CD4-positive, alpha-beta memory T cell (primary cell): ENCODE measurements at regions not wholly inside any gene's neighbourhood (a gene's known extent, or its start where the extent isn't known, plus 50 kb on each side); places are given as distances from the start of the nearest gene placed in this dataset.

Experiments
- CTCF ChIA-PET: fragments of 350-600 bp; sonication (Branson Sonifier 250); formaldehyde crosslinking; loops from one replicate; lab custom pipeline; 2021; ENCODE audit warnings: inconsistent platforms; ENCODE audit not compliant: partially characterized antibody; lab: Charles Lee
- POLR2A ChIA-PET: fragments of 350-600 bp; sonication (Branson Sonifier 250); formaldehyde crosslinking; loops from one replicate; lab custom pipeline; 2021; ENCODE audit not compliant: partially characterized antibody; lab: Charles Lee
- DNase-seq, 5 donors: peaks; one replicate each; pipeline versions ENCODE4 v3.0.0 to v3.0.0-alpha.2; 2020 to 2022; ENCODE audit warnings: mixed read lengths in 1 of 5
- H3K27ac ChIP-seq: one replicate; pipeline ENCODE4 v1.7.0; 2013; ENCODE audit warnings: low read depth, low read length
- H3K27me3 ChIP-seq: 2 replicates; pipeline ENCODE4 v1.7.0; 2013; ENCODE audit warnings: mild to moderate bottlenecking, low read length, moderate library complexity; ENCODE audit not compliant: insufficient read depth
- H3K36me3 ChIP-seq: 2 replicates; pipeline ENCODE4 v1.7.0; 2013; ENCODE audit warnings: mild to moderate bottlenecking, low read length, moderate library complexity; ENCODE audit not compliant: insufficient read depth
- H3K4me1 ChIP-seq: 2 replicates; pipeline ENCODE4 v1.7.0; 2013; ENCODE audit warnings: mild to moderate bottlenecking, low read length, moderate library complexity; ENCODE audit not compliant: insufficient read depth
- H3K4me3 ChIP-seq, 2 donors: one replicate each; pipeline ENCODE4 v1.7.0; 2013; ENCODE audit warnings: low read length in 2 of 2, mild to moderate bottlenecking in 1 of 2
- H3K9me3 ChIP-seq, 2 donors: one replicate each; pipeline ENCODE4 v1.7.0; 2013; ENCODE audit warnings: low read length in 2 of 2, control low read depth in 1 of 2; ENCODE audit not compliant: control insufficient read depth in 1 of 2
- H3K27ac Mint-ChIP-seq, 7 donors: one replicate each; pipeline ENCODE4 v1.8.0; 2020 to 2021; ENCODE audit warnings: mixed read lengths in 7 of 7, mild to moderate bottlenecking in 6 of 7, inconsistent platforms in 3 of 7, moderate library complexity in 3 of 7
- H3K27me3 Mint-ChIP-seq, 2 donors: one replicate each; pipeline ENCODE4 v1.8.0; 2020 to 2021; ENCODE audit warnings: mixed read lengths in 2 of 2
- H3K36me3 Mint-ChIP-seq, 2 donors: one replicate each; pipeline ENCODE4 v1.8.0; 2020 to 2021; ENCODE audit warnings: mixed read lengths in 2 of 2, inconsistent platforms in 1 of 2, mild to moderate bottlenecking in 1 of 2
- H3K4me1 Mint-ChIP-seq, 4 donors: one replicate each; pipeline ENCODE4 v1.8.0; 2020 to 2021; ENCODE audit warnings: mixed read lengths in 4 of 4, mild to moderate bottlenecking in 1 of 4
- H3K4me3 Mint-ChIP-seq, 8 donors: one replicate each; pipeline ENCODE4 v1.8.0; 2020 to 2021; ENCODE audit warnings: mixed read lengths in 8 of 8, mild to moderate bottlenecking in 7 of 8, moderate library complexity in 6 of 8, inconsistent platforms in 3 of 8
- H3K9me3 Mint-ChIP-seq, 8 donors: one replicate each; pipeline ENCODE4 v1.8.0; 2020 to 2021; ENCODE audit warnings: mixed read lengths in 8 of 8, mild to moderate bottlenecking in 5 of 8, inconsistent platforms in 3 of 8, moderate library complexity in 1 of 8
- intact Hi-C: fragments of 100-400 bp; cut with micrococcal nuclease; formaldehyde crosslinking; loops from one replicate; pipeline ENCODE4 v1.15.1; 2023

GRCh38 chr5:56330167-56330566, 97.0 kb upstream of the ANKRD55 start:
- H3K36me3 Mint-ChIP-seq: peaks cover 0 to under 1% of the 10 kb centered on the region in 2 donors
- H3K4me1 ChIP-seq: peaks cover 59% of the 10 kb centered on the region
- no peak for DNase-seq
- H3K27me3 ChIP-seq: no peaks in the 10 kb centered on the region
- POLR2A ChIA-PET: interaction anchor here (0.6 to 4.3 kb wide), 5 partner anchors 9 to 500 kb away, joined by 4 to 24 read pairs (median 10); partner anchors contain the start of gene MAP3K1
- CTCF ChIA-PET: interaction anchor here (0.8 to 1.8 kb wide), 3 partner anchors 14 to 572 kb away, joined by 3 read pairs; no protein-coding TSS in a partner anchor
- peak overlapping the region; percentile 67 for H3K27ac ChIP-seq
- H3K9me3 ChIP-seq: peaks cover 0 to 4% of the 10 kb centered on the region in 2 donors
- peaks cover 45 to 69% (median 57%) of the 10 kb centered on the region in 4 donors for H3K4me1 Mint-ChIP-seq
- H3K9me3 Mint-ChIP-seq: peaks cover 0 to 9% (median 3%) of the 10 kb centered on the region in 8 donors
- no peaks in the 10 kb centered on the region for H3K27me3 Mint-ChIP-seq
- peak overlapping the region in 5 of 8 donors; percentile 21 to 80 (median 59) for H3K4me3 Mint-ChIP-seq
- no peaks in the 10 kb centered on the region for H3K36me3 ChIP-seq
- no peak overlapping the region for H3K4me3 ChIP-seq
- H3K27ac Mint-ChIP-seq: peak overlapping the region; percentile 58 to 91 (median 76)
- intact Hi-C loops: no loop called here

GRCh38 chr5:56329652-56330051, 96.5 kb upstream of the ANKRD55 start:
- Mint-ChIP-seq H3K36me3 (no peaks in the 10 kb centered on the region), H3K9me3 (peaks cover 0 to 7% (median under 1%) of the 10 kb centered on the region in 8 donors), H3K27me3 (no peaks in the 10 kb centered on the region), H3K27ac (peak overlapping the region; percentile 58 to 91 (median 76)), H3K4me3 (peak overlapping the region; percentile 10 to 80 (median 60)), H3K4me1 (peaks cover 45 to 69% (median 59%) of the 10 kb centered on the region in 4 donors)
- ChIA-PET POLR2A (interaction anchor here (0.6 to 4.3 kb wide), 8 partner anchors 9 to 501 kb away, joined by 3 to 24 read pairs (median 6); partner anchors contain the start of gene MAP3K1), CTCF (interaction anchor here (0.8 to 1.9 kb wide), 5 partner anchors 13 to 572 kb away, joined by 3 to 6 read pairs (median 3); no protein-coding TSS in a partner anchor)
- H3K9me3 ChIP-seq: no peaks in the 10 kb centered on the region
- no peaks in the 10 kb centered on the region for H3K27me3 ChIP-seq
- H3K27ac ChIP-seq: peak overlapping the region; percentile 67
- no peak for DNase-seq
- intact Hi-C loops: loop anchor here (2.0 to 5.0 kb wide), 3 partner anchors 59 to 487 kb away; no protein-coding TSS in a partner anchor
- H3K36me3 ChIP-seq: no peaks in the 10 kb centered on the region
- H3K4me1 ChIP-seq: peaks cover 59% of the 10 kb centered on the region
- no peak overlapping the region for H3K4me3 ChIP-seq

DNA sequence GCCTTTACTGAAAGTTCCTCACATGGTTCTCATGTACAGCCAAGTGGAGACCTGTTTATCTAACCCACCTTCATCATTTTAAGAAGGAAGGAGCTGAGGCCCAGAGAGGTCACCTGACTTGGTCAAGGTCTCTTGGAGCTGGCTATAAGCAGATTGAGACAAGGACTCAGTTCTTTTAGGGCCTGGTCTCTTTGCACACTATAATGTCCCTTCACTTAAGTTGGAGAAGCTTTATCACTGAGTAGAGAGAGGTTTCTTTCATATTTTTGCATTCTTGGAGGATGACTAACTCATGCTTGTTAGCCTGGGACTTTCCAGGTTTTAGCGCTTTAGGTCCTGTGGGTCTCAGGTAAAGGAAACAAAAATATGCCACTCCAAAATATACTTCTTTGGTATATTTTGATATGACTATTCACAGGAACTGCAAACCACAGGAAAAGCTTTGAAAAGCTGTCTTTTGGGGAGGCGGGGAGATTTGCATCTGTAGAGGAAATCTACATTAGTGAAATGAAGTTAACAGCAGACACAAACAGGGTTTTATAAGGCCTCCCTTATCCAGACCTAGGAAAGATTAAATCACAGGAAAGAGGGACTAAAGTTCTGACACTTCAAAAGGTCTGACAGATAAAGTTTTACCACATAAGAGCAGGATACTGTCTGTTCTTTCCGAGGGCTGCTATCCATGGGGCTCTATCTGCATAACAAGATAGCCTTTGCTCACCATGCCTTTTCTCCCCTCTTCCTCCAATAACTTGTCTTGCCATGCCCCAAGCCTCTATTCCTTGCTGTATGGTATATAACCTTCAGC, 95.8 kb upstream of the ANKRD55 start:
- POLR2A ChIA-PET: interaction anchor here (0.6 to 4.3 kb wide), 17 partner anchors 8 to 500 kb away, joined by 3 to 24 read pairs (median 4); partner anchors contain the start of gene MAP3K1
- H3K27me3 ChIP-seq: no peaks in the 10 kb centered on the region
- peaks cover 59% of the 10 kb centered on the region for H3K4me1 ChIP-seq
- peaks cover 0 to 2% (median 0%) of the 10 kb centered on the region in 8 donors for H3K9me3 Mint-ChIP-seq
- H3K36me3 ChIP-seq: no peaks in the 10 kb centered on the region
- H3K27ac ChIP-seq: peak overlapping the region; percentile 67
- no peaks in the 10 kb centered on the region for H3K9me3 ChIP-seq
- peak overlapping the region; percentile 58 to 91 (median 76) for H3K27ac Mint-ChIP-seq
- peak; percentile 50 to 82 (median 73) for DNase-seq
- H3K4me1 Mint-ChIP-seq: peaks cover 45 to 69% (median 59%) of the 10 kb centered on the region in 4 donors
- H3K4me3 Mint-ChIP-seq: peak overlapping the region; percentile 47 to 80 (median 61)
- intact Hi-C loops: loop anchor here (2.0 to 5.0 kb wide), 3 partner anchors 58 to 488 kb away; no protein-coding TSS in a partner anchor
- H3K4me3 ChIP-seq: no peak overlapping the region
- no peaks in the 10 kb centered on the region for H3K36me3 Mint-ChIP-seq
- no peaks in the 10 kb centered on the region for H3K27me3 Mint-ChIP-seq
- CTCF ChIA-PET: interaction anchor here (0.8 to 1.9 kb wide), 7 partner anchors 13 to 573 kb away, joined by 3 to 6 read pairs (median 3); no protein-coding TSS in a partner anchor

- Mint-ChIP-seq H3K4me3 (peak overlapping the region; percentile 49 to 83 (median 72)), H3K4me1 (peaks cover 45 to 78% (median 65%) of the 10 kb centered on the region in 4 donors), H3K36me3 (no peaks in the 10 kb centered on the region), H3K27ac (peak overlapping the region; percentile 57 to 91 (median 86)), H3K9me3 (no peaks in the 10 kb centered on the region), H3K27me3 (no peaks in the 10 kb centered on the region)
- Histone ChIP-seq H3K27ac (peak overlapping the region; percentile 29), H3K4me3 (no peak overlapping the region), H3K4me1 (peaks cover 59% of the 10 kb centered on the region), H3K36me3 (no peaks in the 10 kb centered on the region), H3K27me3 (no peaks in the 10 kb centered on the region), H3K9me3 (no peaks in the 10 kb centered on the region)
- POLR2A ChIA-PET: interaction anchor here (0.5 to 4.3 kb wide), 13 partner anchors 10 to 506 kb away, joined by 3 to 24 read pairs (median 3); partner anchors contain the start of gene MAP3K1
- peak; percentile 13 to 72 (median 28) for DNase-seq
- intact Hi-C loops: loop anchor here (2.0 to 5.0 kb wide), 3 partner anchors 57 to 489 kb away; no protein-coding TSS in a partner anchor
- CTCF ChIA-PET: interaction anchor here (0.8 to 1.9 kb wide), 3 partner anchors 14 to 149 kb away, joined by 3 to 6 read pairs (median 4); no protein-coding TSS in a partner anchor
Observed at GRCh38 chr5:56327809-56328208, 94.7 kb upstream of the ANKRD55 start.

DNA sequence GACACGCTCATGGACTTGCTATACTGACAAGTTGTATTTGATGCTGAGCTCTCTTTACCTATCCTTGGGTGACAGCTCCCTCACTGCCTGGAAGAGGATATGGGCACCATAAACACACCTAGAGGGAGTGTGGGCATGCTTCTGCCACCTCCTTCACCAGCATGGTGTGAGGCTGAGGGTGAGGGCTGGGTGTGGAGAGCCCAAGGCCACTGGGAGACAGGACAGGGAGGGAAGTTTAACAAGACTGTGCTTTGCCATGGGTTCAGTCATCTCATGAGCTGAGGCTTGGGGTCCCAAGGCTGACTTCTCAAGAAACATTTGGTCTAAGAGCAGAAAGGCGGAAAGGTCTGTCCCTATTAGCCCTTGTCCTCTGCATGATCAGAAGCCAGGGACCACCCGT, 93.6 kb upstream of the ANKRD55 start:
- no peaks in the 10 kb centered on the region for H3K27me3 Mint-ChIP-seq
- ChIA-PET CTCF (interaction anchor here (1.3 kb wide), 1 partner anchor 13 kb away, joined by 4 read pairs; no protein-coding TSS in a partner anchor), POLR2A (interaction anchor here (1.0 to 4.3 kb wide), 2 partner anchors 9 to 56 kb away, joined by 4 to 24 read pairs; no protein-coding TSS in a partner anchor)
- Histone ChIP-seq H3K4me3 (no peak overlapping the region), H3K36me3 (no peaks in the 10 kb centered on the region), H3K27me3 (no peaks in the 10 kb centered on the region), H3K9me3 (no peaks in the 10 kb centered on the region), H3K27ac (no peak overlapping the region), H3K4me1 (peaks cover 63% of the 10 kb centered on the region)
- no peak for DNase-seq
- peak overlapping the region in 7 of 8 donors; percentile 31 to 78 (median 54) for H3K4me3 Mint-ChIP-seq
- no peaks in the 10 kb centered on the region for H3K9me3 Mint-ChIP-seq
- H3K36me3 Mint-ChIP-seq: no peaks in the 10 kb centered on the region
- H3K27ac Mint-ChIP-seq: peak overlapping the region in 5 of 7 donors; percentile 1 to 83 (median 74)
- peaks cover 49 to 80% (median 68%) of the 10 kb centered on the region in 4 donors for H3K4me1 Mint-ChIP-seq
- intact Hi-C loops: loop anchor here (5.0 kb wide), 1 partner anchor 156 kb away; no protein-coding TSS in a partner anchor

GRCh38 chr5:56326116-56326515, 93.0 kb upstream of the ANKRD55 start:
- DNase-seq: no peak
- H3K4me1 ChIP-seq: peaks cover 67% of the 10 kb centered on the region
- Mint-ChIP-seq H3K27ac (peak overlapping the region in 4 of 7 donors; percentile 10 to 74 (median 42)), H3K9me3 (no peaks in the 10 kb centered on the region), H3K36me3 (no peaks in the 10 kb centered on the region), H3K4me1 (peaks cover 48 to 80% (median 68%) of the 10 kb centered on the region in 4 donors), H3K27me3 (no peaks in the 10 kb centered on the region), H3K4me3 (peak overlapping the region in 3 of 8 donors; percentile 24 to 86 (median 65))
- H3K9me3 ChIP-seq: no peaks in the 10 kb centered on the region
- H3K27ac ChIP-seq: no peak overlapping the region
- no peaks in the 10 kb centered on the region for H3K36me3 ChIP-seq
- H3K4me3 ChIP-seq: no peak overlapping the region
- H3K27me3 ChIP-seq: no peaks in the 10 kb centered on the region
- ChIA-PET POLR2A (interaction anchor here (1.0 kb wide), 1 partner anchor 55 kb away, joined by 4 read pairs; no protein-coding TSS in a partner anchor), CTCF (no interaction called here)
- intact Hi-C loops: loop anchor here (5.0 kb wide), 1 partner anchor 156 kb away; no protein-coding TSS in a partner anchor
